ENCODE measurements at regions not wholly inside any gene's neighbourhood (a gene's known extent, or its start where the extent isn't known, plus 50 kb on each side); places are given as distances from the start of the nearest gene placed in this dataset.

DNA sequence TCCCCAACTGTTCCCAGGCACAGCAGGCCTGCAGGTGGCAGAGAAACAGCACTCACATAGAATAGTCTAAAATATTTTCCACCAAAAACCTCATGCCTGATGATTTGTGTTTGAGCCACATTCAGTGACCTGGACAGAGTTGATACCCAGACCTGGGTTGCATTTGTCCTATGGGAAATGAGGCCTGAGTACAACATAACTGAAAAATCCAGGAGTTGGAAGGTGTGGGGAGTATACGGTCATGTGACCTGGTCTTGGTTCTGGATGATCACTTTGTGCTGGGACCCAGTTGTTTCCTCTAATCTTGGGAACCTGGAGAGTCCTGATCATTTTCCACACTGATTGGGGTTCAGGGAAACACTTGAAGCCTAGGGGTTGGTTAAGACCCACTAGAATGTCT lies 200.3 kb upstream of the MPHOSPH6 start:
- no peak for ATAC-seq
- TF ChIP-seq PPARA (CRISPR knock-in tag; IDR thresholded peaks at IDR 0.05; ENCODE audit: borderline replicate concordance) (no peak), ESRRG (CRISPR knock-in tag; IDR thresholded peaks at IDR 0.05) (no peak), ARNTL (CRISPR knock-in tag; IDR thresholded peaks at IDR 0.05; ENCODE audit: borderline replicate concordance, low read depth) (no peak), OSR1 (CRISPR knock-in tag; IDR thresholded peaks at IDR 0.05) (no peak), SNAI2 (CRISPR knock-in tag; IDR thresholded peaks at IDR 0.05) (no peak), CREB5 (CRISPR knock-in tag; IDR thresholded peaks at IDR 0.05; ENCODE audit: low read depth) (no peak), ZNF565 (CRISPR knock-in tag; conservative IDR thresholded peaks at IDR 0.05; ENCODE audit: low read depth) (no peak), TOX (CRISPR knock-in tag; IDR thresholded peaks at IDR 0.05; ENCODE audit: borderline replicate concordance) (no peak), BACH2 (CRISPR knock-in tag; IDR thresholded peaks at IDR 0.05; ENCODE audit: borderline replicate concordance) (no peak), ZFP3 (CRISPR knock-in tag; IDR thresholded peaks at IDR 0.05) (no peak), RARB (CRISPR knock-in tag; IDR thresholded peaks at IDR 0.05) (no peak), CSDC2 (CRISPR knock-in tag; IDR thresholded peaks at IDR 0.05) (no peak), POU6F1 (CRISPR knock-in tag; IDR thresholded peaks at IDR 0.05; ENCODE audit: borderline replicate concordance, low read depth) (no peak)
- TF ChIP-seq, protein P1, sequence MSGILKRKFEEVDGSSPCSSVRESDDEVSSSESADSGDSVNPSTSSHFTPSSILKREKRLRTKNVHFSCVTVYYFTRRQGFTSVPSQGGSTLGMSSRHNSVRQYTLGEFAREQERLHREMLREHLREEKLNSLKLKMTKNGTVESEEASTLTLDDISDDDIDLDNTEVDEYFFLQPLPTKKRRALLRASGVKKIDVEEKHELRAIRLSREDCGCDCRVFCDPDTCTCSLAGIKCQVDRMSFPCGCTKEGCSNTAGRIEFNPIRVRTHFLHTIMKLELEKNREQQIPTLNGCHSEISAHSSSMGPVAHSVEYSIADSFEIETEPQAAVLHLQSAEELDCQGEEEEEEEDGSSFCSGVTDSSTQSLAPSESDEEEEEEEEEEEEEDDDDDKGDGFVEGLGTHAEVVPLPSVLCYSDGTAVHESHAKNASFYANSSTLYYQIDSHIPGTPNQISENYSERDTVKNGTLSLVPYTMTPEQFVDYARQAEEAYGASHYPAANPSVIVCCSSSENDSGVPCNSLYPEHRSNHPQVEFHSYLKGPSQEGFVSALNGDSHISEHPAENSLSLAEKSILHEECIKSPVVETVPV (CRISPR knock-in tag; IDR thresholded peaks at IDR 0.05): no peak

DNA sequence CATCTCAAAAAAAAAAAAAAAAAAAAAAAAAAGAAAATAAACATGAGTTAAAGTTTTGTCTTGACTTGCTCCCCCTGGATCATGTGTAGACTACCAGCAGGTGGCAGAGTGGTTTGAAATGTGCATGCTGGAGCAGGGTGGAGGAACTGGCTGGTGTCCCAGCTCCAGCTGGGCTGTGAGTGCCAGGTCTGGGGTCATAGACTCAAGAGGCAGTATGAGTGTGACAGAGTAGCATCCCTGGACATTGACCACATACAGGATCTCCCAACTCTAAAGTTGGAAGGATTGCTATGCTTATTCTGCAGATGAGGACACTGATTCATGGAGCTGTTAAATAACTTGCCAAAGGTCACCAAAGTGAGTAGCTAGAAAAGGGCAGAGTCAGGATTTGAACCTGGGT lies 198.0 kb upstream of the MPHOSPH6 start:
- TF ChIP-seq ZC3H10 (CRISPR knock-in tag; IDR thresholded peaks at IDR 0.05) (no peak), ZFP30 (CRISPR knock-in tag; IDR thresholded peaks at IDR 0.05) (no peak), ZNF565 (CRISPR knock-in tag; conservative IDR thresholded peaks at IDR 0.05; ENCODE audit: low read depth) (no peak), CSDC2 (CRISPR knock-in tag; IDR thresholded peaks at IDR 0.05) (no peak), ZNF8 (CRISPR knock-in tag; IDR thresholded peaks at IDR 0.05) (no peak), ZNF70 (CRISPR knock-in tag; IDR thresholded peaks at IDR 0.05) (no peak), SNAI2 (CRISPR knock-in tag; IDR thresholded peaks at IDR 0.05) (no peak), POU6F1 (CRISPR knock-in tag; IDR thresholded peaks at IDR 0.05; ENCODE audit: borderline replicate concordance, low read depth) (no peak)
- TF ChIP-seq, protein P1 (CRISPR knock-in tag; IDR thresholded peaks at IDR 0.05): no peak
- peak; percentile 50; the same call in 2 of the 3 replicates for ATAC-seq

- ATAC-seq: no peak
- TF ChIP-seq CSDC2 (CRISPR knock-in tag; IDR thresholded peaks at IDR 0.05): no peak
These were observed 196.4 kb upstream of the MPHOSPH6 start for GRCh38 chr16:82366462-82366861.

- ATAC-seq: no peak
- TF ChIP-seq ZC3H10 (CRISPR knock-in tag; IDR thresholded peaks at IDR 0.05) (no peak), ESRRG (CRISPR knock-in tag; IDR thresholded peaks at IDR 0.05) (no peak), PPARA (CRISPR knock-in tag; IDR thresholded peaks at IDR 0.05; ENCODE audit: borderline replicate concordance) (no peak), ISL1 (CRISPR knock-in tag; IDR thresholded peaks at IDR 0.05) (no peak), ZFP30 (CRISPR knock-in tag; IDR thresholded peaks at IDR 0.05) (no peak)
These were observed 194.7 kb upstream of the MPHOSPH6 start for GRCh38 chr16:82364690-82365089.

Data from SK-N-SH treated with all-trans-retinoic acid at 6 μM for 48 hours (cell line).